GM19468 (cell line): ENCODE measurements at regions not wholly inside any gene's neighbourhood (a gene's known extent, or its start where the extent isn't known, plus 50 kb on each side); places are given as distances from the start of the nearest gene placed in this dataset.
"Not testable (repeated sequence)": the region's sequence is repeated elsewhere in the genome, so short reads cannot be mapped to it uniquely, and the experiment has no call there.

ENCODE experiments used
- ATAC-seq: cut with Tn5 transposase; IDR thresholded peaks from one replicate; pipeline ENCODE4 v1.9.1; 2021; ENCODE audit warnings: mild to moderate bottlenecking, moderate library complexity, moderate number of reproducible peaks; ENCODE audit not compliant: unreplicated experiment; ENCODE audit errors: extremely low read depth

- ATAC-seq = peak; percentile 55
Observed at GRCh38 chr3:144763878-144764454, 792.3 kb downstream of the DIPK2A start.

DNA sequence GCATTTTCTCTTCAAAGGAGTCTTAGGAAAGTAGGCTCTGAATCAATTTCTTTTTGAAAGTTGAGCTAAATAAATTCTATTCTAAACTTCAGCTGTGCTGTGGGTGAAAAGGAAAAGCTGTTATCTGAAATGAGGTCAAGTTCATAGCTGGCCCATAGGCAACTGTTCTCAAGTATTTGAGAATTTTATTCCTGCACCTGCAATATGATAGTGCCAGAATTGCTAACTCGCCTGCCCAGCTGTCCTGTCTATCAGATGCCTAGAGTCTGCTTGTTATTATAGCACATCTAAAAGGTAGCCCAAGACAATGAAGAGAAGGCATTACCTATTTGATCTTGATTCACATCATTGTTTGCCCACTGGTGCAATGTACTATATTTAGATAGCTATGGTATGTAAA, 798.7 kb downstream of the DIPK2A start:
- ATAC-seq = no peak

GRCh38 chr3:144770915-144771351, 799.3 kb downstream of the DIPK2A start:
- no peak for ATAC-seq

GRCh38 chr3:144771381-144771870, 799.8 kb downstream of the DIPK2A start:
- no peak for ATAC-seq

- ATAC-seq = no peak
Observed at GRCh38 chr3:144772372-144772771, 800.7 kb downstream of the DIPK2A start.

- ATAC-seq = no peak
Observed at GRCh38 chr3:144773350-144773749, 801.7 kb downstream of the DIPK2A start.

GRCh38 chr3:144774897-144775296, 803.3 kb downstream of the DIPK2A start:
- no peak for ATAC-seq

GRCh38 chr3:144775551-144775950, 803.9 kb downstream of the DIPK2A start:
- no peak for ATAC-seq

GRCh38 chr3:144777906-144778305, 806.3 kb downstream of the DIPK2A start:
- ATAC-seq = no peak

GRCh38 chr3:144791034-144791433, 819.4 kb downstream of the DIPK2A start:
- no peak for ATAC-seq

DNA sequence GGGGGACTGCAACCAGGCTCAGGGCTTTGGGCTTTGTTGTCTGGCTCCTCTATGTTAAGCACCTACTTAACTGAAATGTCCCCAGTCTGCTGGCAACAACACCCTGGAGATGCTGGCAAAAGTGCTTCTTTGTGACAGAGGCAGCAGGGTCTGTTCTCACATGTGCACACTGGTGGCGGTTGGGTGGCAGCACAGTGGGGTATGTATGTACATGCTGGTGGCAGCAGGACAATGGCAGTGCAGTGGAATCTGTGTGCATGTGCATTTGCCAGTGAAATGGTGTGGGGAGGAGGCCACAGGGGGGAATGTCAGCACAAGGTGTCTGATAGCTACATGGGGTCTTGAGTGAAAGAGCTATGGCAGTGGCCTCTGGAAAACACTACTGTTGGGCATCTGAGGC, 830.3 kb downstream of the DIPK2A start:
- no peak for ATAC-seq

- ATAC-seq = no peak
Observed at GRCh38 chr3:144809380-144809779, 837.8 kb downstream of the DIPK2A start.

- no peak for ATAC-seq
Observed at GRCh38 chr3:144810160-144810559, 838.5 kb downstream of the DIPK2A start.

DNA sequence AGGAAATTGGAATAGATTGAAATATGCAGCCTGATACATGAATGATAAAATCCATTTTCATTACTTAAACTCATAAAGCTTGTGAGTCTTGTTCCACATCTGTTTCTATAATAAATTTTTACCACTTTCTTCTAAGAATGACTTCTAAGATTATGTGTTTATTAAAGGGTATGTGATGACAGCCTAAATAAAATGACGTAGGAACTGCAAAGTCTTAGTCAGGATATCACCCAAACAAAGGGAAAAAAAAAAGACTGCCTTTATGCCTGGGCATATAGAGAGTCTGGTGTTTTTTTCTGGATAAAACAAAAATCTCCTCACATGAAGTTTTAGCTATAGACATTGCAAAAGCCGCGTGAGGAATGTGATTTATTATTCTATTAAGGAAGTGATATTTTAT, 844.0 kb downstream of the DIPK2A start:
- no peak for ATAC-seq

DNA sequence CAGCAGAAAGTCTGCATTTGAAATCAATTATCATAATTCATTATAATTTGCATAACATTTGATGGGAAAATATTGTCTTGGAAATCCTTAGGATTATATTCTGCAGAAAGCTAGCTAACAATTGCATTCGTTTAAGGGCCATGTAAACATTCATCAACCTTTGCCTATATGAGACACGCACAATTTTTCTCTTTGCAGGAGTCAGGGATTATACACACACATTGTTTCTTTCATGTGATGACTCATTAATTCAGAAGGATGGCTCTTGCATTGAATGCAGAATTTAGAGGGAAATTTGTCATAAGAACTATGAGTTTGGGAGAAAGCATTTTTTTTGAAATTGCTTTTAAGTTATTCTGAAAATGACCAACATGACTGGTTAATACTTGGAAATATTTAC, 844.7 kb downstream of the DIPK2A start:
- no peak for ATAC-seq

GRCh38 chr3:144818973-144819372, 847.4 kb downstream of the DIPK2A start:
- no peak for ATAC-seq

DNA sequence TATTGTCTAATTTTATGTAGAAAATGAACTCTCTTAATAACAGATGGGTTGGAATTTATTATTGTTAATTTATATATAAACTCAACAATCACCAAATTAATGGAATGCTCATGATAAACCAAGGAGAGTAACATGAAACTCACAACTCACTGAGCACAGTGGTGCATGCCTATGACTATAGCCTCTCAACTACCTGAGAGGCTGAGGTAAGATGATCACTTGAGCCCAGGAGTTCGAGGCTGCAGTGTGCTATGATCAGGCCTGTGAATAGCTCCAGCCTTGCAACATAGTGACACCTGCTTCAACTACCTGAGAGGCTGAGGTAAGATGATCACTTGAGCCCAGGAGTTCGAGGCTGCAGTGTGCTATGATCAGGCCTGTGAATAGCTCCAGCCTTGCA, 848.6 kb downstream of the DIPK2A start:
- not testable (repeated sequence) for ATAC-seq

- ATAC-seq = no peak
Observed at GRCh38 chr3:144820726-144821125, 849.1 kb downstream of the DIPK2A start.

GRCh38 chr3:144821583-144821982, 850.0 kb downstream of the DIPK2A start:
- ATAC-seq = no peak

- no peak for ATAC-seq
Observed at GRCh38 chr3:144822671-144823070, 851.0 kb downstream of the DIPK2A start.

- no peak for ATAC-seq
Observed at GRCh38 chr3:144831955-144832716, 860.5 kb downstream of the DIPK2A start.

DNA sequence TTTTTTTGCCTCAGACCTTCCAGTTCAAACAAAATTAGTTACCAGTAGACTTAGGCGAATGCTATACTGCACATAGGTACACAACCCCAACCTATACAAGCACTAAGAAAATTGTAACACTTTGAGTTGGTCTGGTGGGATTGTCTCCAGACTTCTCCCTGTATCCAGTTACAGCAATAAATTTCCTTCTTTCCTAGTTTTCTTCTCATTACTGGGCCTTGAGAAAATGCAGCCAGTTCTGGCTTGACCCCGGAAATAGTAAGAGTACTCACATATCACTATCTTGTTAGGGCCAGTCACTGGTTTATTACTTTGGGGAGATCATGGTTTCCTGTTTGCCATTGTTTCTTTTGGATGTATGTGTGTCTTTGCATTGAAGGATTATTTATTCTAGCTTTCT, 868.4 kb downstream of the DIPK2A start:
- no peak for ATAC-seq
